DOHH2 (cell line): ENCODE measurements at regions not wholly inside any gene's neighbourhood (a gene's known extent, or its start where the extent isn't known, plus 50 kb on each side); places are given as distances from the start of the nearest gene placed in this dataset.

ENCODE experiments used
- H3F3A ChIP-seq: fragments of 200-600 bp; sonication (generic), shearing (Covaris generic); 2 replicates; pipeline ENCODE4 v1.6.0; 2016; ENCODE audit warnings: antibody characterized with exemption, mild to moderate bottlenecking; ENCODE audit not compliant: control insufficient read depth, insufficient read depth
- H3K27ac ChIP-seq: fragments of 200-600 bp; sonication (generic); 2 replicates; pipeline ENCODE4 v1.5.1; 2014; ENCODE audit warnings: low read depth, mild to moderate bottlenecking, low read length, moderate library complexity
- H3K27me3 ChIP-seq: fragments of 200-600 bp; sonication (generic); 2 replicates; pipeline ENCODE4 v1.6.1; 2014; ENCODE audit warnings: mild to moderate bottlenecking, low read length, mixed read lengths; ENCODE audit not compliant: control insufficient read depth
- H3K36me3 ChIP-seq: fragments of 200-600 bp; sonication (generic); 2 replicates; pipeline ENCODE4 v1.6.1; 2014; ENCODE audit warnings: mild to moderate bottlenecking, low read length, moderate library complexity, mixed read lengths; ENCODE audit not compliant: control insufficient read depth
- H3K4me1 ChIP-seq: fragments of 200-600 bp; sonication (generic); 2 replicates; pipeline ENCODE4 v1.6.1; 2014; ENCODE audit warnings: mild to moderate bottlenecking, low read length, mixed read lengths; ENCODE audit not compliant: control insufficient read depth
- H3K4me2 ChIP-seq: fragments of 200-600 bp; sonication (generic); 2 replicates; pipeline ENCODE4 v1.6.0; 2014; ENCODE audit warnings: mild to moderate bottlenecking, low read length, moderate library complexity
- H3K4me3 ChIP-seq: fragments of 200-600 bp; sonication (generic); 2 replicates; pipeline ENCODE4 v1.5.1; 2014; ENCODE audit warnings: mild to moderate bottlenecking, low read length, mixed read lengths
- H3K79me2 ChIP-seq: fragments of 200-600 bp; sonication (generic); 2 replicates; pipeline ENCODE4 v1.6.1; 2014; ENCODE audit warnings: mild to moderate bottlenecking, low read length, mixed read lengths; ENCODE audit not compliant: control insufficient read depth
- H3K9me2 ChIP-seq: fragments of 200-600 bp; sonication (generic); replicated peaks from 2 replicates; pipeline ENCODE4 v1.6.1; 2014; ENCODE audit warnings: mild to moderate bottlenecking, low read length, mixed read lengths; ENCODE audit not compliant: control insufficient read depth
- H3K9me3 ChIP-seq: fragments of 200-600 bp; sonication (generic); 2 replicates; pipeline ENCODE4 v1.6.1; 2014; ENCODE audit warnings: antibody characterized with exemption, low read length, mixed read lengths; ENCODE audit not compliant: control insufficient read depth, insufficient read depth
- H4K20me1 ChIP-seq: fragments of 200-600 bp; sonication (generic); 2 replicates; pipeline ENCODE4 v1.6.0; 2014; ENCODE audit warnings: low read depth, mild to moderate bottlenecking, antibody characterized with exemption, low read length, moderate library complexity; ENCODE audit not compliant: control insufficient read depth, insufficient read depth
- CTCF ChIP-seq: fragments of 200-600 bp; sonication (generic); IDR thresholded peaks from one replicate; pipeline ENCODE4 v1.5.1; 2014; ENCODE audit warnings: antibody characterized with exemption, mild to moderate bottlenecking, low read depth, low read length; ENCODE audit not compliant: poor library complexity, severe bottlenecking
- EZH2phosphoT487 ChIP-seq: fragments of 200-600 bp; sonication (generic); IDR thresholded peaks from 2 replicates; pipeline ENCODE4 v1.6.1; 2017; ENCODE audit warnings: borderline replicate concordance, mild to moderate bottlenecking, antibody characterized with exemption, low read length, moderate library complexity, mixed read lengths

- H3K79me2 ChIP-seq, result no peaks in the 10 kb centered on the region
Measured at GRCh38 chr9:135356796-135357195, 122.8 kb upstream of the PPP1R26 start.

GRCh38 chr9:135357863-135358551 lies 121.6 kb upstream of the PPP1R26 start:
- no peaks in the 10 kb centered on the region for H3K79me2 ChIP-seq
- TF ChIP-seq CTCF, result no peak
- no peak for TF ChIP-seq EZH2phosphoT487
- no peaks in the 10 kb centered on the region for H3K4me1 ChIP-seq
- no peaks in the 10 kb centered on the region for H3F3A ChIP-seq
- no peaks in the 10 kb centered on the region for H3K27me3 ChIP-seq
- no peak overlapping the region for H3K27ac ChIP-seq
- H3K9me3 ChIP-seq, result no peaks in the 10 kb centered on the region
- no peak overlapping the region for H3K4me2 ChIP-seq
- no peaks in the 10 kb centered on the region for H3K9me2 ChIP-seq
- H3K4me3 ChIP-seq, result no peak overlapping the region
- H4K20me1 ChIP-seq, result no peaks in the 10 kb centered on the region
- no peaks in the 10 kb centered on the region for H3K36me3 ChIP-seq

More at GRCh38 chr9:135356796-135357195, 122.8 kb upstream of the PPP1R26 start:
- Histone ChIP-seq H3K27me3 (no peaks in the 10 kb centered on the region), H3K9me2 (no peaks in the 10 kb centered on the region), H3K4me1 (no peaks in the 10 kb centered on the region), H3K4me2 (no peak overlapping the region), H3K36me3 (no peaks in the 10 kb centered on the region), H3K4me3 (no peak overlapping the region), H3F3A (no peaks in the 10 kb centered on the region), H3K27ac (no peak overlapping the region), H4K20me1 (no peaks in the 10 kb centered on the region), H3K9me3 (no peaks in the 10 kb centered on the region)
- TF ChIP-seq EZH2phosphoT487, result no peak
- TF ChIP-seq CTCF, result no peak

GRCh38 chr9:135358552-135358940 lies 121.0 kb upstream of the PPP1R26 start:
- Histone ChIP-seq H3K4me1 (no peaks in the 10 kb centered on the region), H3K79me2 (no peaks in the 10 kb centered on the region), H3K9me2 (no peaks in the 10 kb centered on the region), H3K27me3 (no peaks in the 10 kb centered on the region), H3K36me3 (no peaks in the 10 kb centered on the region), H3K4me2 (no peak overlapping the region), H3K4me3 (no peak overlapping the region), H4K20me1 (no peaks in the 10 kb centered on the region), H3K27ac (no peak overlapping the region), H3K9me3 (no peaks in the 10 kb centered on the region), H3F3A (no peaks in the 10 kb centered on the region)
- TF ChIP-seq EZH2phosphoT487 (no peak), CTCF (no peak)

GRCh38 chr9:135359764-135360163 lies 119.8 kb upstream of the PPP1R26 start:
- no peaks in the 10 kb centered on the region for H3K27me3 ChIP-seq
- TF ChIP-seq CTCF (no peak), EZH2phosphoT487 (no peak)
- no peaks in the 10 kb centered on the region for H3F3A ChIP-seq
- H3K9me2 ChIP-seq, result no peaks in the 10 kb centered on the region
- no peak overlapping the region for H3K4me2 ChIP-seq
- no peaks in the 10 kb centered on the region for H3K4me1 ChIP-seq
- H3K9me3 ChIP-seq, result no peaks in the 10 kb centered on the region
- no peaks in the 10 kb centered on the region for H3K79me2 ChIP-seq
- H3K27ac ChIP-seq, result no peak overlapping the region
- H3K36me3 ChIP-seq, result no peaks in the 10 kb centered on the region
- no peak overlapping the region for H3K4me3 ChIP-seq
- H4K20me1 ChIP-seq, result no peaks in the 10 kb centered on the region
